ENCODE measurements at regions not wholly inside any gene's neighbourhood (a gene's known extent, or its start where the extent isn't known, plus 50 kb on each side); places are given as distances from the start of the nearest gene placed in this dataset.

DNA sequence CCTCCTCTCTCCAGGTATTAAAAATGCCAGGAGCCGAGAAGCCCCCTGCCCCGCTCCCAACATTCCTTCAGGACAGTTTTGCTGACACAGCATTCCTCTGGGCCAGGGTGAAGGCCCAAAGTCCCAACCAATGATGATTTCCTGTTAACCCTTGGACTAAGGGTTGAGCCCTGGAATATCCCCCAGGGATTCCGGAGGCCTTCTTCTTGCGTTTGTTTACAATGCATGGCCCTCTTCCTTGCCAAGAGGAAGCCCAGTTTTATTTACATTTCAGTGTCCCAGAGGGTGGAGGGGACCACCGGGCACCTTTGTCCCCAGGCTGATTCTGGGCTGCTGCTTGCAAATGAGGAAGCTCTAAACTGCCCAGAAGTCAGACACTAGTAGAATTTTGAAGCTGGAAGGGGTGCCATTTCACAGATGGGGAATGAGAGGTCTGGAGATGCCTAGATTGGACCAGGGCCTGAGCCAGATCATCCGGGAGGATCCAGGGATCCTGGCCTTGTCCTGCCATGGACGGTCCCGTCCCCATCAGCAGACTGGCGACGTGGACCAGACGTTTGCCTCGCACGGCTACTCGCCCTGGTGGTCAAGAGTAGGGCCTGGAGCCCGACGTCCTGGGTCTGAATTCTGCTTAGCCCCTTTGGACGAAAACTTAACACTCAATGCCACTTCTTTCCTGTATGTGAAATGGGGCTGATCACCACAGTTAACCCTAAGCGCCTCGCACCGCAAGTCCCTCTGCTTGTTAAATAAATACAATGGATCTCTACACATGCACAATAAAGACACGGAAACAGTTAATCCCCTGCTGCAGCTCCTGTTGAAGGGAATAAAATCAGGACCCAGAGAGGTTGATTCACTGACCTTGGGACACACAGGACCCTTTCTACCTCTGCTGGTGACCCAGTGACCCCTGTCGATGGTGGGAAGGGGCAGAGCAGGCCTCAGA lies 55.6 kb upstream of the CIBAR2 start:
- H3K9me3 ChIP-seq (ENCODE audit: control insufficient read depth in 2 of 2, low read length in 2 of 2), result no peaks in the 10 kb centered on the region
- H3K27me3 ChIP-seq (ENCODE audit: control insufficient read depth, insufficient read depth, low read length), result no peaks in the 10 kb centered on the region
- no peaks in the 10 kb centered on the region for H3K36me3 ChIP-seq (ENCODE audit: control insufficient read depth, insufficient read depth, low read length)
- ATAC-seq (ENCODE audit: low read depth in 2 of 2), result no peak
- Mint-ChIP-seq H3K4me1 (peaks cover 0 to 8% (median 3%) of the 10 kb centered on the region in 4 donors), H3K27me3 (peaks cover 23% of the 10 kb centered on the region), H3K36me3 (no peaks in the 10 kb centered on the region), H3K27ac (no peak overlapping the region), H3K4me3 (peak overlapping the region in 1 of 4 donors; percentile 8), H3K9me3 (no peaks in the 10 kb centered on the region)
- H3K4me3 ChIP-seq (ENCODE audit: low read depth, low read length), result no peak overlapping the region
- no peak overlapping the region for H3K27ac ChIP-seq (ENCODE audit: insufficient read depth, low read length, poor library complexity, severe bottlenecking)
- no peak for DNase-seq
- H3K4me1 ChIP-seq (ENCODE audit: control insufficient read depth, insufficient read depth, low read length, poor library complexity, severe bottlenecking), result no peaks in the 10 kb centered on the region

- H3K9me3 ChIP-seq (ENCODE audit: control insufficient read depth in 2 of 2, low read length in 2 of 2), result no peaks in the 10 kb centered on the region
- no peaks in the 10 kb centered on the region for H3K36me3 ChIP-seq (ENCODE audit: control insufficient read depth, insufficient read depth, low read length)
- H3K36me3 Mint-ChIP-seq, result no peaks in the 10 kb centered on the region
- no peak overlapping the region for H3K27ac Mint-ChIP-seq
- H3K4me3 Mint-ChIP-seq, result no peak overlapping the region
- no peaks in the 10 kb centered on the region for H3K4me1 ChIP-seq (ENCODE audit: control insufficient read depth, insufficient read depth, low read length, poor library complexity, severe bottlenecking)
- H3K4me1 Mint-ChIP-seq, result peaks cover 0 to 8% (median 4%) of the 10 kb centered on the region in 4 donors
- no peaks in the 10 kb centered on the region for H3K27me3 ChIP-seq (ENCODE audit: control insufficient read depth, insufficient read depth, low read length)
- ATAC-seq (ENCODE audit: low read depth in 2 of 2) (no peak), DNase-seq (no peak)
- peaks cover 32% of the 10 kb centered on the region for H3K27me3 Mint-ChIP-seq
- H3K4me3 ChIP-seq (ENCODE audit: low read depth, low read length), result no peak overlapping the region
- no peak overlapping the region for H3K27ac ChIP-seq (ENCODE audit: insufficient read depth, low read length, poor library complexity, severe bottlenecking)
- H3K9me3 Mint-ChIP-seq, result no peaks in the 10 kb centered on the region
These were observed 56.5 kb upstream of the CIBAR2 start for GRCh38 chr16:85168732-85169256.

DNA sequence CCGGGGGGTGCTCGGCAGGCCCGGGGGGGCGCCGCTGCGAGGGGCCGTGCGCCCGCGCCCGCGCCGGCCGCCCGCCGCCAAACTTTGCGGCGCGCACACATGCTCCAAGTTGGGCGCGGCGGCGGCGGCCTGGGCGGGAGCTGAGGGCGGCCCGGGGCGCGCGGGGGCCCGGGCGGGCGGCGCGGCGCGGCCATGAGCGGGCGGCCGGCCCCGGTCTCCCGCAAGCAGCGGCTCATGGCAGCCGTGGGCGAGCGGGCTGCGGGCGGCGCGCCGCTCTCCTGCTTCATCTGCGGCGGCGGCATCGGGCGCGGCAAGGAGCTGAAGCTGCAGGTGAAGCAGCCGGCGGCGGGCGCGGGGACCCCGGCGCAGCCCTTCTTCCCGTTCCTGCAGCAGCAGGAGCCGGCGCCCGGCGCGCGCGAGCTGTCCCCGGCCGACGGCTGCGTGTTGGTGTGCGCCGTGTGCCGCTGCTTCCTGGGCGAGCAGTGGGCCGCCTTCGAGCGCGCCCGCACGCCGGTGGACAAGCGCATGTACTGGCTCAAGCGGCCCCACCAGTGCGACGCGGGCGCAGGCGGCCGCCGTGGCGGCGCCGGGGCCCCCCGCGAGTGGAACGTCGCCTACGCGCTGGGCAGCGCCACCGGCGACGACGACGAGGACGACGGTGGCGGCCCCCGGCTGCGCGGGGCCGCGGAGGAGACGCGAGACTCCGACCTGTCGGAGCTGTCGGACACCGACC lies 57.2 kb upstream of the CIBAR2 start:
- Histone ChIP-seq H3K36me3 (ENCODE audit: control insufficient read depth, insufficient read depth, low read length) (no peaks in the 10 kb centered on the region), H3K27ac (ENCODE audit: insufficient read depth, low read length, poor library complexity, severe bottlenecking) (no peak overlapping the region), H3K9me3 (ENCODE audit: control insufficient read depth in 2 of 2, low read length in 2 of 2) (no peaks in the 10 kb centered on the region), H3K27me3 (ENCODE audit: control insufficient read depth, insufficient read depth, low read length) (no peaks in the 10 kb centered on the region), H3K4me3 (ENCODE audit: low read depth, low read length) (no peak overlapping the region), H3K4me1 (ENCODE audit: control insufficient read depth, insufficient read depth, low read length, poor library complexity, severe bottlenecking) (no peaks in the 10 kb centered on the region)
- peaks cover 38% of the 10 kb centered on the region for H3K27me3 Mint-ChIP-seq
- H3K4me3 Mint-ChIP-seq, result no peak overlapping the region
- no peaks in the 10 kb centered on the region for H3K36me3 Mint-ChIP-seq
- DNase-seq, result no peak
- peaks cover 0 to 1% (median 0%) of the 10 kb centered on the region in 7 donors for H3K9me3 Mint-ChIP-seq
- H3K27ac Mint-ChIP-seq, result no peak overlapping the region
- no peak for ATAC-seq (ENCODE audit: low read depth in 2 of 2)
- H3K4me1 Mint-ChIP-seq, result peaks cover 0 to 11% (median 4%) of the 10 kb centered on the region in 4 donors

GRCh38 chr16:85170066-85170491 lies 57.8 kb upstream of the CIBAR2 start:
- H3K4me3 Mint-ChIP-seq, result no peak overlapping the region
- Histone ChIP-seq H3K4me1 (ENCODE audit: control insufficient read depth, insufficient read depth, low read length, poor library complexity, severe bottlenecking) (no peaks in the 10 kb centered on the region), H3K27me3 (ENCODE audit: control insufficient read depth, insufficient read depth, low read length) (no peaks in the 10 kb centered on the region), H3K27ac (ENCODE audit: insufficient read depth, low read length, poor library complexity, severe bottlenecking) (no peak overlapping the region), H3K4me3 (ENCODE audit: low read depth, low read length) (no peak overlapping the region), H3K9me3 (ENCODE audit: control insufficient read depth in 2 of 2, low read length in 2 of 2) (no peaks in the 10 kb centered on the region), H3K36me3 (ENCODE audit: control insufficient read depth, insufficient read depth, low read length) (no peaks in the 10 kb centered on the region)
- peaks cover 0 to 1% (median 0%) of the 10 kb centered on the region in 7 donors for H3K9me3 Mint-ChIP-seq
- no peak overlapping the region for H3K27ac Mint-ChIP-seq
- H3K36me3 Mint-ChIP-seq, result no peaks in the 10 kb centered on the region
- peaks cover 41% of the 10 kb centered on the region for H3K27me3 Mint-ChIP-seq
- peaks cover 0 to 11% (median 4%) of the 10 kb centered on the region in 4 donors for H3K4me1 Mint-ChIP-seq
- ATAC-seq (ENCODE audit: low read depth in 2 of 2) (no peak), DNase-seq (no peak)

- H3K27ac ChIP-seq (ENCODE audit: insufficient read depth, low read length, poor library complexity, severe bottlenecking), result no peak overlapping the region
- no peaks in the 10 kb centered on the region for H3K27me3 ChIP-seq (ENCODE audit: control insufficient read depth, insufficient read depth, low read length)
- ATAC-seq (ENCODE audit: low read depth in 2 of 2) (no peak), DNase-seq (no peak)
- Mint-ChIP-seq H3K4me1 (peaks cover 0 to 11% (median 4%) of the 10 kb centered on the region in 4 donors), H3K27ac (no peak overlapping the region), H3K4me3 (peak overlapping the region in 1 of 4 donors; percentile 86), H3K9me3 (peaks cover 0 to 1% (median 0%) of the 10 kb centered on the region in 7 donors), H3K36me3 (no peaks in the 10 kb centered on the region), H3K27me3 (peaks cover 41% of the 10 kb centered on the region)
- no peaks in the 10 kb centered on the region for H3K9me3 ChIP-seq (ENCODE audit: control insufficient read depth in 2 of 2, low read length in 2 of 2)
- no peaks in the 10 kb centered on the region for H3K36me3 ChIP-seq (ENCODE audit: control insufficient read depth, insufficient read depth, low read length)
- no peaks in the 10 kb centered on the region for H3K4me1 ChIP-seq (ENCODE audit: control insufficient read depth, insufficient read depth, low read length, poor library complexity, severe bottlenecking)
- no peak overlapping the region for H3K4me3 ChIP-seq (ENCODE audit: low read depth, low read length)
These were observed 58.3 kb upstream of the CIBAR2 start for GRCh38 chr16:85170590-85171003.

DNA sequence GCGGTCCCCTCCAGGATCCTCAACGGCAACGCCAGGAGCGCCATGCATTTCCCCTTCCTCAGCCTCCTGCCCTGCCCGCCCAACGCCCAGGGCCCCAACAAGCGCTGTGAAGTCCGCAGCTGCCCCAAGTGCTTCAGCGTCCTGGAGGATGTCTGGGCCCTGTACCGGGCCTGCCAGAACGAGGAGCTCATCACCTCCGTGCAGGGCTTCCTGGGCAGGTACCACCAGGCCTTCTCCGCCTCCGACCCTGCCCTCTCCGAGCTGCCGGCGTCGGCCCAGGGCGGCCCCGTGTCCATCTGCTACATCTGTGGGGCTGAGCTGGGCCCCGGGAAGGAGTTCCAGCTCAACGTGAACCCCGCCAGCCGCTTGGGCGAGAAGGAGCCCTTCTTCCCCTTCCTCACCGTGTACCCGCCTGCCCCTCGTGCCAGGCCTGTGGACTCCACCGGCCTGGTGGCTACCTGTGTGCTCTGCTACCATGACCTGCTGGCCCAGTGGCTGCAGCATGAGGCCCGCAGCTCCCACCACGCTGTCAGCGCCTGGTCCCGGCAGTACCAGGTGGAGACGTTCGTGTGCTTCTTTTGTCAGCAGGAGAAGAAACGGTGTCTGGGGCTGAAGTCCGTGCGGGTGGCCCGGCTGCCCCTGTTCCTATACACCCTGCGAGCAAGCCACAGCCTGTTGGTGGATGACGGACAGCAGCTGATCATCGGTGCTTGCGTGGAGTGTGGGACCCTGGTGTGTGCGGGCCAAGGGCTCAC lies 58.9 kb upstream of the CIBAR2 start:
- H3K4me1 ChIP-seq (ENCODE audit: control insufficient read depth, insufficient read depth, low read length, poor library complexity, severe bottlenecking), result no peaks in the 10 kb centered on the region
- ATAC-seq (ENCODE audit: low read depth in 2 of 2) (no peak), DNase-seq (no peak)
- no peak overlapping the region for H3K27ac ChIP-seq (ENCODE audit: insufficient read depth, low read length, poor library complexity, severe bottlenecking)
- Mint-ChIP-seq H3K36me3 (no peaks in the 10 kb centered on the region), H3K4me3 (peak overlapping the region in 2 of 4 donors; percentile 60 to 83), H3K27me3 (peaks cover 44% of the 10 kb centered on the region), H3K27ac (peak overlapping the region in 1 of 3 donors; percentile 77), H3K9me3 (peaks cover 0 to 1% (median 0%) of the 10 kb centered on the region in 7 donors), H3K4me1 (peaks cover 0 to 11% (median 4%) of the 10 kb centered on the region in 4 donors)
- no peaks in the 10 kb centered on the region for H3K9me3 ChIP-seq (ENCODE audit: control insufficient read depth in 2 of 2, low read length in 2 of 2)
- H3K27me3 ChIP-seq (ENCODE audit: control insufficient read depth, insufficient read depth, low read length), result no peaks in the 10 kb centered on the region
- no peaks in the 10 kb centered on the region for H3K36me3 ChIP-seq (ENCODE audit: control insufficient read depth, insufficient read depth, low read length)
- no peak overlapping the region for H3K4me3 ChIP-seq (ENCODE audit: low read depth, low read length)

DNA sequence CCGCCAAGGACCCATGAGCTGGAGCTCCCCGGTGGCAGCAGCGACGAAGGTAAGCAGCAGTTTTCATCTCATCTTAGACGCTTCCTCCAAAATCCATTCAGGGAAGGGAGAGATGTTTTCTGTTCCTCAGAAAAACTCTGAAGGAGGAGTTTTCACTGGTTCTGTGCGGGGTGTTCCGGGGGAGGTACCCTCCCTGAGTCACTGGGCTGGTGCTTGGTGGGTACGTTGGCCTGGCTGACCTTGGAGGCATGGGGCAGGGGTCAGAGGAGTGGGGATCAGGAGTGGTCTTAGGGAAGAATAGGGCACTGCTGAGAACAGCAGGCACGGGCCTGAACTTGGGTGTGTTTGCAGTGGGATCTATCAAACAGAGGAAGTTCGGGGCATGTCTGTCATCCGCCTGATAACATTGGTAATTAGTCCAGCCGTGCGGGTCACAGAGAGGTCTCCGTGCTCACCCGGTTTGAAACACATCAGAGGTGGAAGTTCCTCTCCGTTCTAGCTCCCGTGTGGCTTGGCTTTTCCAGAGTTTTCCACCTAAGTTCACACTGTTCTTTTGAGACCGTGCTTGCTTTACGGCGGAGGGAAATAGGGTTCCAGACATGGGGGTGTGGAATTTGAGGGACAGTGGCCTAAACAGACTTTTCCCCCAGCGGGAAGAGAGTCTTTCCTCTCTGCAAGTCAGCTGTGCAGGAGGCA lies 59.6 kb upstream of the CIBAR2 start:
- Mint-ChIP-seq H3K4me1 (peaks cover 0 to 11% (median 4%) of the 10 kb centered on the region in 4 donors), H3K9me3 (peaks cover 0 to 1% (median 0%) of the 10 kb centered on the region in 7 donors), H3K27ac (no peak overlapping the region), H3K4me3 (no peak overlapping the region), H3K36me3 (no peaks in the 10 kb centered on the region), H3K27me3 (peaks cover 46% of the 10 kb centered on the region)
- Histone ChIP-seq H3K36me3 (ENCODE audit: control insufficient read depth, insufficient read depth, low read length) (no peaks in the 10 kb centered on the region), H3K4me3 (ENCODE audit: low read depth, low read length) (no peak overlapping the region), H3K4me1 (ENCODE audit: control insufficient read depth, insufficient read depth, low read length, poor library complexity, severe bottlenecking) (no peaks in the 10 kb centered on the region), H3K27ac (ENCODE audit: insufficient read depth, low read length, poor library complexity, severe bottlenecking) (no peak overlapping the region), H3K27me3 (ENCODE audit: control insufficient read depth, insufficient read depth, low read length) (no peaks in the 10 kb centered on the region), H3K9me3 (ENCODE audit: control insufficient read depth in 2 of 2, low read length in 2 of 2) (no peaks in the 10 kb centered on the region)
- ATAC-seq (ENCODE audit: low read depth in 2 of 2) (no peak), DNase-seq (no peak)

Data from CD4-positive, CD25-positive, alpha-beta regulatory T cell (primary cell).